OCI-LY7 (cell line): ENCODE measurements at regions not wholly inside any gene's neighbourhood (a gene's known extent, or its start where the extent isn't known, plus 50 kb on each side); places are given as distances from the start of the nearest gene placed in this dataset.

Experiments
- BruUV-seq: library from RNA; stranded (reverse); fragments of 400-500 nt; replicated peaks from 2 replicates; lab custom pipeline; 2021; lab: Mats Ljungman, UMichigan
- CTCF ChIA-PET: fragments of 300-600 bp; sonication (Branson Sonifier 250); formaldehyde crosslinking; loops from one replicate; lab custom pipeline; 2022; ENCODE audit warnings: antibody characterized with exemption; ENCODE audit not compliant: unreplicated experiment; lab: Charles Lee
- POLR2A ChIA-PET: fragments of 300-600 bp; sonication (Branson Sonifier 250); formaldehyde crosslinking; loops from one replicate; lab custom pipeline; 2022; ENCODE audit warnings: antibody characterized with exemption; lab: Charles Lee
- DNase-seq: peaks from one replicate; pipeline ENCODE4 v3.0.0-alpha.2; 2015; ENCODE audit warnings: low spot score
- H2AFZ ChIP-seq: fragments of 200-600 bp; sonication (generic), shearing (Covaris generic); 2 replicates; pipeline ENCODE4 v1.6.1; 2014; ENCODE audit warnings: mild to moderate bottlenecking, antibody characterized with exemption, low read length, moderate library complexity
- H3K27ac ChIP-seq: fragments of 200-600 bp; sonication (generic); 2 replicates; pipeline ENCODE4 v1.5.1; 2014; ENCODE audit warnings: mixed run types, low read depth, mild to moderate bottlenecking, moderate library complexity, low read length, inconsistent platforms; ENCODE audit not compliant: poor library complexity, severe bottlenecking
- H3K36me3 ChIP-seq: fragments of 200-600 bp; sonication (generic); 2 replicates; pipeline ENCODE4 v1.6.1; 2014; ENCODE audit warnings: mild to moderate bottlenecking, antibody characterized with exemption, low read length, moderate library complexity, mixed read lengths; ENCODE audit not compliant: insufficient read depth
- H3K4me1 ChIP-seq: fragments of 200-600 bp; sonication (generic); 2 replicates; pipeline ENCODE4 v1.5.1; 2014; ENCODE audit warnings: mild to moderate bottlenecking, low read length; ENCODE audit not compliant: insufficient read depth, poor library complexity, severe bottlenecking
- H3K4me2 ChIP-seq: fragments of 200-600 bp; sonication (generic); 2 replicates; pipeline ENCODE4 v1.6.1; 2014; ENCODE audit warnings: mild to moderate bottlenecking, low read length
- H3K4me3 ChIP-seq: fragments of 200-600 bp; sonication (generic); 2 replicates; pipeline ENCODE4 v1.5.1; 2014; ENCODE audit warnings: mild to moderate bottlenecking, low read depth, low read length; ENCODE audit not compliant: poor library complexity, severe bottlenecking
- H3K79me2 ChIP-seq: fragments of 200-600 bp; sonication (generic); 2 replicates; pipeline ENCODE4 v1.6.1; 2016; ENCODE audit warnings: low read depth, mild to moderate bottlenecking, low read length, moderate library complexity, mixed read lengths; ENCODE audit not compliant: insufficient read depth
- H3K9me2 ChIP-seq: fragments of 200-600 bp; sonication (generic); 2 replicates; pipeline ENCODE4 v1.6.1; 2016; ENCODE audit warnings: mild to moderate bottlenecking, low read length, mixed read lengths; ENCODE audit not compliant: insufficient read depth
- H3K9me3 ChIP-seq: fragments of 200-600 bp; sonication (generic); 2 replicates; pipeline ENCODE4 v1.6.1; 2014; ENCODE audit warnings: mild to moderate bottlenecking, mixed run types, low read length, mixed read lengths
- H4K20me1 ChIP-seq: fragments of 200-600 bp; sonication (generic); 2 replicates; pipeline ENCODE4 v1.6.1; 2014; ENCODE audit warnings: mild to moderate bottlenecking, antibody characterized with exemption, low read length, moderate library complexity, mixed read lengths; ENCODE audit not compliant: insufficient read depth
- CTCF ChIP-seq: fragments of 200-600 bp; sonication (generic); conservative IDR thresholded peaks from 2 replicates; pipeline ENCODE4 v1.5.1; 2014; ENCODE audit warnings: mild to moderate bottlenecking, antibody characterized with exemption, low read length, moderate library complexity, mixed read lengths
- EZH2phosphoT487 ChIP-seq: fragments of 200-600 bp; sonication (generic); IDR thresholded peaks from 2 replicates; pipeline ENCODE4 v1.6.1; 2018; ENCODE audit warnings: low read depth, borderline replicate concordance, mild to moderate bottlenecking, mixed run types, antibody characterized with exemption, low read length, moderate library complexity, mixed read lengths
- intact Hi-C: fragments of 100-400 bp; cut with micrococcal nuclease; formaldehyde crosslinking; loops from one replicate; pipeline ENCODE4 v1.10.0; 2022; ENCODE audit not compliant: unreplicated experiment

GRCh38 chr3:95311272-95311671 is 1248.4 kb downstream of the NSUN3 start:
- Histone ChIP-seq H3K4me3 (no peak overlapping the region), H3K27ac (no peak overlapping the region), H3K9me3 (no peaks in the 10 kb centered on the region), H3K4me2 (no peak overlapping the region), H3K9me2 (no peaks in the 10 kb centered on the region), H3K79me2 (no peaks in the 10 kb centered on the region), H2AFZ (no peak overlapping the region), H3K36me3 (no peaks in the 10 kb centered on the region), H3K4me1 (no peaks in the 10 kb centered on the region), H4K20me1 (no peaks in the 10 kb centered on the region)
- no peak for DNase-seq
- intact Hi-C loops: no loop called here
- no TSS peak for BruUV-seq
- TF ChIP-seq EZH2phosphoT487 (no peak), CTCF (no peak)
- CTCF ChIA-PET: no interaction called here
- POLR2A ChIA-PET: no interaction called here

- no peaks in the 10 kb centered on the region for H4K20me1 ChIP-seq
- no TSS peak for BruUV-seq
- CTCF ChIA-PET: no interaction called here
- no peak overlapping the region for H3K27ac ChIP-seq
- POLR2A ChIA-PET: no interaction called here
- no peaks in the 10 kb centered on the region for H3K4me1 ChIP-seq
- no peaks in the 10 kb centered on the region for H3K79me2 ChIP-seq
- no peak overlapping the region for H3K4me2 ChIP-seq
- H3K36me3 ChIP-seq: no peaks in the 10 kb centered on the region
- no peak overlapping the region for H3K4me3 ChIP-seq
- H2AFZ ChIP-seq: no peak overlapping the region
- no peak for TF ChIP-seq CTCF
- no peak for TF ChIP-seq EZH2phosphoT487
- H3K9me3 ChIP-seq: no peaks in the 10 kb centered on the region
- no peak for DNase-seq
- no peaks in the 10 kb centered on the region for H3K9me2 ChIP-seq
- intact Hi-C loops: no loop called here
Observed at GRCh38 chr3:95312650-95313049, 1249.8 kb downstream of the NSUN3 start.

- BruUV-seq: no TSS peak
- Histone ChIP-seq H3K79me2 (no peaks in the 10 kb centered on the region), H2AFZ (no peak overlapping the region), H4K20me1 (no peaks in the 10 kb centered on the region), H3K4me3 (no peak overlapping the region), H3K36me3 (no peaks in the 10 kb centered on the region), H3K4me1 (no peaks in the 10 kb centered on the region), H3K9me2 (no peaks in the 10 kb centered on the region), H3K27ac (no peak overlapping the region), H3K4me2 (no peak overlapping the region), H3K9me3 (no peaks in the 10 kb centered on the region)
- ChIA-PET CTCF (no interaction called here), POLR2A (no interaction called here)
- no peak for TF ChIP-seq CTCF
- TF ChIP-seq EZH2phosphoT487: no peak
- intact Hi-C loops: no loop called here
- DNase-seq: no peak
Observed at GRCh38 chr3:95319921-95320494, 1257.1 kb downstream of the NSUN3 start.
